Esophagus muscularis mucosa (tissue), 4 donors: ENCODE measurements at regions not wholly inside any gene's neighbourhood (a gene's known extent, or its start where the extent isn't known, plus 50 kb on each side); places are given as distances from the start of the nearest gene placed in this dataset.

Experiments
- DNase-seq: peaks from one replicate; pipeline ENCODE4 v3.0.0-alpha.2; 2017; ENCODE audit errors: extremely low spot score
- H3K27ac ChIP-seq, 4 donors: fragments of 200-600 bp; sonication (generic); replicated peaks in 1 of 4; 1 replicate in 3 of 4; 2 replicates in 1 of 4; pipeline ENCODE4 v1.5.1; 2016 to 2019; ENCODE audit warnings: mild to moderate bottlenecking in 1 of 4
- H3K27me3 ChIP-seq, 4 donors: fragments of 200-600 bp; sonication (generic); one replicate each; pipeline versions ENCODE4 v1.5.1 to v1.6.0; 2016 to 2019
- H3K36me3 ChIP-seq, 4 donors: fragments of 200-600 bp; sonication (generic); one replicate each; pipeline ENCODE4 v1.5.1; 2016 to 2019
- H3K4me1 ChIP-seq, 4 donors: fragments of 200-600 bp; sonication (generic); one replicate each; pipeline ENCODE4 v1.5.1; 2016 to 2019
- H3K4me3 ChIP-seq, 4 donors: fragments of 200-600 bp; sonication (generic); 1 replicate in 2 of 4; 2 replicates in 2 of 4; pipeline ENCODE4 v1.5.1; 2016 to 2019; ENCODE audit warnings: mild to moderate bottlenecking in 4 of 4, moderate library complexity in 1 of 4
- H3K9me3 ChIP-seq, 4 donors: fragments of 200-600 bp; sonication (generic); 1 replicate in 3 of 4; 2 replicates in 1 of 4; pipeline ENCODE4 v1.5.1; 2016 to 2019
- CTCF ChIP-seq, 3 experiments: fragments of 200-600 bp in 2 of 3; fragments of 450-650 bp in 1 of 3; sonication (generic) in 2 of 3; IDR thresholded peaks; one replicate each; pipeline ENCODE4 v1.5.1; 2017 to 2019; ENCODE audit warnings: antibody characterized with exemption in 3 of 3, mild to moderate bottlenecking in 2 of 3, moderate library complexity in 1 of 3
- EP300 ChIP-seq: sonication (generic); formaldehyde crosslinking; IDR thresholded peaks from one replicate; pipeline ENCODE4 v1.6.1; 2017; ENCODE audit warnings: antibody characterized with exemption
- POLR2A ChIP-seq: fragments of 450-650 bp; IDR thresholded peaks from one replicate; pipeline ENCODE4 v1.6.1; 2017; ENCODE audit warnings: antibody characterized with exemption, moderate library complexity, mild to moderate bottlenecking, low read depth
- POLR2AphosphoS5 ChIP-seq, 2 donors: sonication (generic); formaldehyde crosslinking; IDR thresholded peaks; one replicate each; pipeline ENCODE4 v1.6.1; 2017; ENCODE audit warnings: antibody characterized with exemption in 2 of 2
- WGBS: methylation state at CpG from one replicate; pipeline ENCODE4 v1.1.5; 2018; 5-methylcytosine and 5-hydroxymethylcytosine counted together
- intact Hi-C: fragments of 100-400 bp; cut with DNase I; formaldehyde crosslinking; loops from one replicate; pipeline ENCODE4 v1.15.1; 2023

DNA sequence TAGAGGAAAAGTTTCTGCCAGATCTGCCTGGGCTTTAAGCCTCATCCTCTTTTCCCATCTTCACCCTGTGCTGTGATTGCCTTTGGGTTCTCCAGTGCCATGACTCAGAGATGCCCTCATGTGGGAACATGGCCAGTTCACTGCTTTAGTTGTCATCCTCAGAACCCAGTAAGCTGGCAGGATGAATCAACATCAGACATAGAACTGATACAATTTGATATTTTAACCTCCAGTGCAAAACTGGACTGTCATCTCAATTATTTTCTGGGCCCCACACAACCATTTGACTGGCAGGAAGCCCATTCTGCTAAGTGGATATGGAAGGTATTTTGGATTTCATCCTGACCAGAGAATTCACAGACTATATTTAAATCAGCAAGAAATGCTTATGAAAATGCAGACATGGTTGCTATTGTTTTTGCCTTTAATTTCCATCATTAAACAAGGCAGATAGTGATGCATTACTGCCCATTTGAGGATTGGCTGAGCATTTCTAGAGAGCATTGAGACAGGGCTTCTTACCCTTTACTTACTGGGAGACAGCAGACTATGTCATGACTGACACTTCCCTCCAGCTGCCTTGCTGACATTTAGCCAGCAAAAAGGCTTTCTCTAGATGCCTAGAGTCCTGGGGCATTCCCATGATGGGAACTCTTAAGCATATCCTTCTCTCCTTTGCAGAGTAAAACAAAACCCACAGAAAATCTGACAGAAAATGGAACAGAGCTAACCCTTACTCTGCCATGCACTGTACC, 327.1 kb upstream of the MTNR1B start:
- TF ChIP-seq CTCF (IDR thresholded peaks at IDR 0.05) (no peak), POLR2A (no peak), POLR2AphosphoS5 (IDR thresholded peaks at IDR 0.05) (no peak), EP300 (no peak)
- intact Hi-C loops: no loop called here
- H3K27me3 ChIP-seq: no peaks in the 10 kb centered on the region
- no peak overlapping the region for H3K4me3 ChIP-seq
- H3K9me3 ChIP-seq: no peaks in the 10 kb centered on the region
- peaks cover 6 to 16% (median 10%) of the 10 kb centered on the region in 4 donors for H3K4me1 ChIP-seq
- H3K27ac ChIP-seq: no peak overlapping the region
- H3K36me3 ChIP-seq: no peaks in the 10 kb centered on the region
- DNase-seq: peak; percentile 17

GRCh38 chr11:92643827-92644226, 325.6 kb upstream of the MTNR1B start:
- no peaks in the 10 kb centered on the region for H3K27me3 ChIP-seq
- H3K4me1 ChIP-seq: peaks cover 6 to 16% (median 10%) of the 10 kb centered on the region in 4 donors
- H3K27ac ChIP-seq: no peak overlapping the region
- H3K9me3 ChIP-seq: no peaks in the 10 kb centered on the region
- no peaks in the 10 kb centered on the region for H3K36me3 ChIP-seq
- intact Hi-C loops: no loop called here
- H3K4me3 ChIP-seq: no peak overlapping the region
- TF ChIP-seq POLR2AphosphoS5 (IDR thresholded peaks at IDR 0.05) (no peak), EP300 (no peak), CTCF (IDR thresholded peaks at IDR 0.05) (no peak), POLR2A (no peak)
- WGBS: no CpG with 5 or more reads among the region's 2 CpGs
- no peak for DNase-seq

GRCh38 chr11:92644595-92645445, 324.6 kb upstream of the MTNR1B start:
- DNase-seq: no peak
- Histone ChIP-seq H3K36me3 (no peaks in the 10 kb centered on the region), H3K9me3 (no peaks in the 10 kb centered on the region), H3K27ac (no peak overlapping the region), H3K27me3 (no peaks in the 10 kb centered on the region), H3K4me3 (no peak overlapping the region), H3K4me1 (peaks cover 6 to 16% (median 10%) of the 10 kb centered on the region in 4 donors)
- no peak for TF ChIP-seq POLR2AphosphoS5 (IDR thresholded peaks at IDR 0.05)
- TF ChIP-seq EP300: no peak
- TF ChIP-seq POLR2A: no peak
- TF ChIP-seq CTCF (IDR thresholded peaks at IDR 0.05): no peak
- intact Hi-C loops: no loop called here
- 94% methylated on average over 10 of the region's 10 CpGs for WGBS

GRCh38 chr11:92651159-92651558, 318.3 kb upstream of the MTNR1B start:
- intact Hi-C loops: no loop called here

More at GRCh38 chr11:92651159-92651558, 318.3 kb upstream of the MTNR1B start:
- H3K4me3 ChIP-seq: no peak overlapping the region
- no peaks in the 10 kb centered on the region for H3K27me3 ChIP-seq
- no peaks in the 10 kb centered on the region for H3K9me3 ChIP-seq
- H3K4me1 ChIP-seq: no peaks in the 10 kb centered on the region
- TF ChIP-seq EP300 (no peak), POLR2AphosphoS5 (IDR thresholded peaks at IDR 0.05) (no peak), POLR2A (no peak), CTCF (IDR thresholded peaks at IDR 0.05) (no peak)
- H3K36me3 ChIP-seq: no peaks in the 10 kb centered on the region
- WGBS: 97% methylated on average over 2 of the region's 2 CpGs
- H3K27ac ChIP-seq: no peak overlapping the region
- no peak for DNase-seq
